GM12891 (cell line): ENCODE measurements at regions not wholly inside any gene's neighbourhood (a gene's known extent, or its start where the extent isn't known, plus 50 kb on each side); places are given as distances from the start of the nearest gene placed in this dataset.

Experiments
- POLR2A ChIP-seq: IDR thresholded peaks from 2 replicates; pipeline ENCODE4 v1.6.1; 2011; ENCODE audit warnings: low read depth, low read length, control low read depth
- POLR2AphosphoS5 ChIP-seq: IDR thresholded peaks from 2 replicates; pipeline ENCODE4 v1.6.1; 2011; ENCODE audit warnings: low read depth, low read length, control low read depth
- POU2F2 ChIP-seq: IDR thresholded peaks from 2 replicates; pipeline ENCODE4 v1.6.1; 2011; ENCODE audit warnings: low read depth, mild to moderate bottlenecking, control low read depth, low read length, moderate library complexity
- SPI1 ChIP-seq: IDR thresholded peaks from 2 replicates; pipeline ENCODE4 v1.6.1; 2011; ENCODE audit warnings: low read depth, low read length, control low read depth
- TAF1 ChIP-seq: IDR thresholded peaks from 2 replicates; pipeline ENCODE4 v1.6.1; 2011; ENCODE audit warnings: low read depth, low read length, control low read depth

GRCh38 chr6:14646371-14646770 lies 528.8 kb downstream of the CD83 start:
- TF ChIP-seq POLR2A (no peak), POLR2AphosphoS5 (no peak), TAF1 (no peak), POU2F2 (no peak), SPI1 (no peak)
